HG03045 (cell line): ENCODE measurements at regions not wholly inside any gene's neighbourhood (a gene's known extent, or its start where the extent isn't known, plus 50 kb on each side); places are given as distances from the start of the nearest gene placed in this dataset.

Experiments used
- ATAC-seq: cut with Tn5 transposase; IDR thresholded peaks from one replicate; pipeline ENCODE4 v1.9.1; 2021; ENCODE audit warnings: mild to moderate bottlenecking, moderate library complexity; ENCODE audit not compliant: unreplicated experiment

- no peak for ATAC-seq
These were observed 1038.3 kb downstream of the AMY1C start for GRCh38 chr1:104787866-104788510.

GRCh38 chr1:104791030-104791429 lies 1041.3 kb downstream of the AMY1C start:
- no peak for ATAC-seq

- no peak for ATAC-seq
These were observed 1044.3 kb downstream of the AMY1C start for GRCh38 chr1:104794035-104794434.

- ATAC-seq, result no peak
These were observed 1046.2 kb downstream of the AMY1C start for GRCh38 chr1:104795931-104796330.

GRCh38 chr1:104797982-104798381 lies 1048.3 kb downstream of the AMY1C start:
- no peak for ATAC-seq

GRCh38 chr1:104801344-104801743 lies 1051.6 kb downstream of the AMY1C start:
- ATAC-seq, result no peak

GRCh38 chr1:104804147-104804546 lies 1054.4 kb downstream of the AMY1C start:
- ATAC-seq, result no peak

GRCh38 chr1:104807590-104807989 lies 1057.9 kb downstream of the AMY1C start:
- no peak for ATAC-seq

GRCh38 chr1:104825401-104825800 lies 1075.7 kb downstream of the AMY1C start:
- no peak for ATAC-seq

GRCh38 chr1:104830534-104830933 lies 1080.8 kb downstream of the AMY1C start:
- no peak for ATAC-seq

- no peak for ATAC-seq
These were observed 1102.5 kb downstream of the AMY1C start for GRCh38 chr1:104852151-104852550.

- ATAC-seq, result no peak
These were observed 1103.6 kb downstream of the AMY1C start for GRCh38 chr1:104853276-104853675.

GRCh38 chr1:104854529-104854928 lies 1104.8 kb downstream of the AMY1C start:
- no peak for ATAC-seq

- no peak for ATAC-seq
These were observed 1105.9 kb downstream of the AMY1C start for GRCh38 chr1:104855550-104855949.

GRCh38 chr1:104856091-104856490 lies 1106.4 kb downstream of the AMY1C start:
- no peak for ATAC-seq

- no peak for ATAC-seq
These were observed 1106.8 kb downstream of the AMY1C start for GRCh38 chr1:104856518-104856917.

- ATAC-seq, result no peak
These were observed 1119.1 kb downstream of the AMY1C start for GRCh38 chr1:104868794-104869193.

- ATAC-seq, result no peak
These were observed 1124.3 kb downstream of the AMY1C start for GRCh38 chr1:104874044-104874443.

- ATAC-seq, result no peak
These were observed 1128.7 kb downstream of the AMY1C start for GRCh38 chr1:104878203-104878909.

GRCh38 chr1:104884939-104885338 lies 1135.2 kb downstream of the AMY1C start:
- ATAC-seq, result no peak

GRCh38 chr1:104905322-104905721 lies 1155.6 kb downstream of the AMY1C start:
- no peak for ATAC-seq

GRCh38 chr1:104906141-104906540 lies 1156.4 kb downstream of the AMY1C start:
- ATAC-seq, result no peak

GRCh38 chr1:104919188-104919587 lies 1169.5 kb downstream of the AMY1C start:
- ATAC-seq, result no peak
